ENCODE measurements at regions not wholly inside any gene's neighbourhood (a gene's known extent, or its start where the extent isn't known, plus 50 kb on each side); places are given as distances from the start of the nearest gene placed in this dataset.
"Not testable (repeated sequence)": the region's sequence is repeated elsewhere in the genome, so short reads cannot be mapped to it uniquely, and the experiment has no call there.

DNA sequence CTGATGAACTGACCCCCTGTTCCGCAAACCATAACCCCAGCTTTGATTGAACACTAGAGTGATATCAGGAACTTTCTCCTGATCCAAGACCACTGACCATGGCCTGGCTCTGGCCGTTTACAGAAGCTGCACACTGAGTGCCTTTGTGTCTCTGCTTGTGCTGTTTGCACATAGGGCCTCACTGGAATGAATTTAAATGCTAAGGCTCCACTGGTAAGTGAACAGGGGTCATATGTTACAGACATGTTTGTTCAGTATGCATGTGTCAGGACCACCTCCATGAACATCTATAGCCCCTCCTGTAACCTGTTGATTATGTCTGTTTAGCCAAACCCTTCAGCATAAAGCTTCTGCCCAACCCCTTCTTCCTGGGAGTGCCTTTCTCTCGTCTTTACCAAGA is 1239.8 kb downstream of the TMEM121 start (continued):
- TF ChIP-seq TAF7 (optimal IDR thresholded peaks at IDR 0.05; ENCODE audit: borderline replicate concordance, low read depth, low read length): no peak

- H3K9ac ChIP-seq (replicated peaks in 1 of 4; ENCODE audit: extremely low read depth in 1 of 4, low read depth in 3 of 4, low read length in 3 of 4); H4K8ac ChIP-seq (ENCODE audit: extremely low read depth, insufficient read depth, low read length); H3K56ac ChIP-seq (replicated peaks; ENCODE audit: insufficient read length, low read depth, low read length); H3K23ac ChIP-seq (ENCODE audit: insufficient read length); POLR2A ChIA-PET (ENCODE audit: partially characterized antibody); H2BK12ac ChIP-seq (ENCODE audit: low read depth, low read length); H3K4ac ChIP-seq (replicated peaks; ENCODE audit: insufficient read length, low read depth, low read length); H3K18ac ChIP-seq (ENCODE audit: extremely low read depth, low read length); H4K91ac ChIP-seq (replicated peaks; ENCODE audit: insufficient read length, low read length); H3K4me3 ChIP-seq (ENCODE audit: extremely low read depth in 1 of 4, insufficient read depth in 2 of 4, low read depth in 3 of 4, low read length in 4 of 4); H3K27ac ChIP-seq (ENCODE audit: low read depth, low read length); H3K79me1 ChIP-seq (ENCODE audit: low read depth, low read length); CTCF ChIA-PET (ENCODE audit: partially characterized antibody); H3K27me3 ChIP-seq (replicated peaks in 1 of 4; ENCODE audit: control insufficient read depth in 3 of 4, extremely low read depth in 1 of 4, insufficient read depth in 3 of 4, low read length in 3 of 4); H3K4me1 ChIP-seq (replicated peaks in 1 of 4; ENCODE audit: control insufficient read depth in 3 of 4, insufficient read depth in 4 of 4, low read length in 3 of 4); H3K14ac ChIP-seq (ENCODE audit: insufficient read length); H4K20me1 ChIP-seq (replicated peaks in 1 of 2; ENCODE audit: control insufficient read depth in 1 of 2, insufficient read depth in 2 of 2, low read length in 2 of 2); DNase-seq (ENCODE audit: low read depth in 1 of 2, low spot score in 2 of 2); H2BK15ac ChIP-seq (ENCODE audit: low read length); H2BK20ac ChIP-seq (ENCODE audit: low read length); FAIRE-seq; H3K36me3 ChIP-seq (ENCODE audit: control insufficient read depth in 2 of 4, insufficient read depth in 4 of 4, low read length in 3 of 4); H2BK120ac ChIP-seq (replicated peaks; ENCODE audit: low read depth, low read length); H3K4me2 ChIP-seq (ENCODE audit: insufficient read depth in 1 of 2, low read depth in 2 of 2, low read length in 2 of 2); H4K5ac ChIP-seq (ENCODE audit: insufficient read length, low read depth, low read length); H3K79me2 ChIP-seq (ENCODE audit: control insufficient read depth in 1 of 2, insufficient read depth in 2 of 2, low read length in 2 of 2); H2AK5ac ChIP-seq (ENCODE audit: low read depth, low read length); H2AFZ ChIP-seq (ENCODE audit: low read length); H2BK5ac ChIP-seq (ENCODE audit: low read depth, low read length); H3K23me2 ChIP-seq (ENCODE audit: low read depth, low read length): not testable (repeated sequence)
- peaks cover 6 to 27% of the 10 kb centered on the region in 2 experiments; a peak in 3 of 4 replicates for H3K9me3 ChIP-seq (ENCODE audit: insufficient read depth in 2 of 2, low read depth in 1 of 2, low read length in 1 of 2)
- WGBS, 2 experiments (ENCODE audit: extremely low coverage in 1 of 2, insufficient coverage in 1 of 2, insufficient read length in 1 of 2, insufficient replicate concordance in 2 of 2, low coverage in 1 of 2, low lambda C conversion rate in 2 of 2, missing lambda C conversion rate in 1 of 2): 45% methylated on average over 4 of the region's 5 CpGs; no CpG with 5 or more reads in 1 of the 2 experiments
These were observed 1240.3 kb downstream of the TMEM121 start for GRCh38 chr14:106766551-106767277.

Data from H1 (cell line).